HL-60 (cell line): ENCODE measurements at regions not wholly inside any gene's neighbourhood (a gene's known extent, or its start where the extent isn't known, plus 50 kb on each side); places are given as distances from the start of the nearest gene placed in this dataset.

ENCODE experiments used
- DNase-seq, 2 experiments: peaks; one replicate each; pipeline ENCODE4 v3.0.0-alpha.2; 2010 to 2020; ENCODE audit warnings: low read depth in 1 of 2, low spot score in 1 of 2
- H3K27ac ChIP-seq: fragments of 250-450 bp; sonication (Bioruptor Pico); replicated peaks from 2 replicates; pipeline ENCODE4 v1.5.1; 2020; ENCODE audit warnings: mild to moderate bottlenecking, moderate library complexity
- H3K27me3 ChIP-seq: fragments of 250-450 bp; sonication (Bioruptor Pico); 2 replicates; pipeline ENCODE4 v1.5.1; 2021; ENCODE audit warnings: mild to moderate bottlenecking, moderate library complexity; ENCODE audit not compliant: insufficient read depth, poor library complexity, severe bottlenecking
- H3K4me3 ChIP-seq: replicated peaks from 2 replicates; pipeline ENCODE4 v1.5.1; 2011; ENCODE audit warnings: mild to moderate bottlenecking, control low read depth, low read length; ENCODE audit not compliant: insufficient read depth
- CTCF ChIP-seq: IDR thresholded peaks from one replicate; pipeline ENCODE4 v1.5.1; 2011; ENCODE audit warnings: low read length, control low read depth, inconsistent platforms; ENCODE audit not compliant: insufficient read depth
- GABPA ChIP-seq: IDR thresholded peaks from 2 replicates; pipeline ENCODE4 v1.6.1; 2012; ENCODE audit warnings: low read depth
- POLR2AphosphoS5 ChIP-seq: IDR thresholded peaks from 2 replicates; pipeline ENCODE4 v1.6.1; 2012; ENCODE audit warnings: low read depth
- REST ChIP-seq: IDR thresholded peaks from 2 replicates; pipeline ENCODE4 v1.6.1; 2012; ENCODE audit warnings: low read depth; ENCODE audit not compliant: insufficient replicate concordance
- SPI1 ChIP-seq: IDR thresholded peaks from 2 replicates; pipeline ENCODE4 v1.6.1; 2012; ENCODE audit warnings: low read depth, mild to moderate bottlenecking, borderline replicate concordance

DNA sequence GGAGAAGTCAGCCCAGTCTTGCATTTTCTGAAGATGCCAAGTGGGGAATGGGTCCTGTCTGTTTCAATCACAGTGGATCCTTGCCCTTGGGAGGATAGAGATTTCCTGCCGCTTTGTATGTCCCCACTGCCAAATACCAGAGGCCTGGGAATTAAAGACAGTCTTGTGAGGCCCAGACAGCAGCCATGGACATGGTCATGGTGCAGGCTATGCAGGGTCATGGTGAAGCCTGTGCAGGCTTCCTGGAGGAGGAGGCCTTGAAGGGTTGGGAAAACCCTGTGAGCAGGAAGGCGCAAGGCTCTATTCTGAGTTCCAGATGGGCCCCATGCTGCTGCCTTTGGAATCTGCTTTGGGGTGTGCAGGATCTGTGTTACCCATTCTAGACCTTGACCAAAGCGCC, 57.3 kb upstream of the PITX1 start:
- H3K27me3 ChIP-seq: no peaks in the 10 kb centered on the region
- no peak overlapping the region for H3K4me3 ChIP-seq
- TF ChIP-seq REST (no peak), CTCF (no peak), SPI1 (no peak), GABPA (no peak), POLR2AphosphoS5 (no peak)
- H3K27ac ChIP-seq: no peak overlapping the region
- no peak for DNase-seq

- no peak for TF ChIP-seq POLR2AphosphoS5
- TF ChIP-seq GABPA: no peak
- TF ChIP-seq REST: no peak
- no peak for DNase-seq
- Histone ChIP-seq H3K4me3 (no peak overlapping the region), H3K27me3 (no peaks in the 10 kb centered on the region), H3K27ac (no peak overlapping the region)
Measured at GRCh38 chr5:135089912-135090311, 55.9 kb upstream of the PITX1 start.

GRCh38 chr5:135088911-135089310, 54.9 kb upstream of the PITX1 start:
- TF ChIP-seq CTCF (no peak), REST (no peak), SPI1 (no peak), POLR2AphosphoS5 (no peak), GABPA (no peak)
- no peak for DNase-seq
- Histone ChIP-seq H3K27ac (no peak overlapping the region), H3K4me3 (no peak overlapping the region), H3K27me3 (no peaks in the 10 kb centered on the region)

- TF ChIP-seq CTCF: no peak
- no peak for TF ChIP-seq GABPA
- TF ChIP-seq SPI1: no peak
- no peak for TF ChIP-seq REST
- no peak for TF ChIP-seq POLR2AphosphoS5
- no peak for DNase-seq
- no peaks in the 10 kb centered on the region for H3K27me3 ChIP-seq
- no peak overlapping the region for H3K27ac ChIP-seq
- H3K4me3 ChIP-seq: no peak overlapping the region
Measured at GRCh38 chr5:135087950-135088349, 53.9 kb upstream of the PITX1 start.
